ENCODE measurements at regions not wholly inside any gene's neighbourhood (a gene's known extent, or its start where the extent isn't known, plus 50 kb on each side); places are given as distances from the start of the nearest gene placed in this dataset.

- Histone ChIP-seq H3K4me3 (ENCODE audit: low read depth in 2 of 2, low read length in 2 of 2) (no peak overlapping the region), H3K27me3 (ENCODE audit: control insufficient read depth, insufficient read depth, low read length) (no peaks in the 10 kb centered on the region), H3K4me1 (ENCODE audit: control insufficient read depth, insufficient read depth, low read length) (no peaks in the 10 kb centered on the region), H3K9me3 (ENCODE audit: control insufficient read depth, insufficient read depth, low read depth, low read length) (no peaks in the 10 kb centered on the region), H3K27ac (ENCODE audit: low read length) (no peak overlapping the region), H3K36me3 (ENCODE audit: control insufficient read depth, insufficient read depth, low read length) (no peaks in the 10 kb centered on the region)
- CTCF ChIA-PET = no interaction called here
- no peak for ATAC-seq
- intact Hi-C loops (cut with micrococcal nuclease; ENCODE audit: unreplicated experiment) = no loop called here
- DNase-seq (ENCODE audit: low read depth, low spot score) = no peak
- BruUV-seq (replicated peaks) = no TSS peak
- no peak for TF ChIP-seq TCF7L2 (IDR thresholded peaks at IDR 0.05; ENCODE audit: low read depth, low read length)
- TF ChIP-seq REST (IDR thresholded peaks at IDR 0.05; ENCODE audit: insufficient read depth in 1 of 2, low read depth in 2 of 2, low read length in 1 of 2) = no peak
- in situ Hi-C loops (cut with HindIII; ENCODE audit: low pct_unique_long_range_greater_than_20kb, low sequenced_read_pairs) = no loop called here
- POLR2A ChIA-PET = no interaction called here
Observed at GRCh38 chr21:28142697-28143096, 850.0 kb downstream of the LTN1 start.

DNA sequence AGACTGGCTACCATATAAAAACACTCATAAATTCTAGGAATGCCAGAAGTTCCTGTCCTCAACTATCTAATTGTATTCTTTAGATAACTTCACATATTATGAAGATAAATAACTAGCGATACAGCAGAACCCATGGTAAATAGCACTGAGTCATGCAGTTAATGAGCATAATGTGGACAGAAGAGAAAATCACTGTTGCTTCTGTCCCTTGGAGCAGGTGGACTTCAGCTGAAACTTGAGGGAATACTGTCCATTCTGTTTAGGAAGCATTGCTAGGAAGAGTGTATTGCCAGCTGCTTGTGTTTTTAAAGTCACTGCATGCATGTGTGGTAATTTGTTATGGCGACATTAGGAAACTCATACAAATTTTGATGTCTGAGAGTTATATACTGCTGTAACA, 854.4 kb downstream of the LTN1 start:
- no TSS peak for BruUV-seq (replicated peaks)
- POLR2A ChIA-PET = no interaction called here
- no peaks in the 10 kb centered on the region for H3K27me3 ChIP-seq (ENCODE audit: control insufficient read depth, insufficient read depth, low read length)
- no peaks in the 10 kb centered on the region for H3K9me3 ChIP-seq (ENCODE audit: control insufficient read depth, insufficient read depth, low read depth, low read length)
- CTCF ChIA-PET = no interaction called here
- DNase-seq (ENCODE audit: low read depth, low spot score) (no peak), ATAC-seq (no peak)
- in situ Hi-C loops (cut with HindIII; ENCODE audit: low pct_unique_long_range_greater_than_20kb, low sequenced_read_pairs) = no loop called here
- H3K27ac ChIP-seq (ENCODE audit: low read length) = no peak overlapping the region
- TF ChIP-seq TCF7L2 (IDR thresholded peaks at IDR 0.05; ENCODE audit: low read depth, low read length) = no peak
- TF ChIP-seq REST (IDR thresholded peaks at IDR 0.05; ENCODE audit: insufficient read depth in 1 of 2, low read depth in 2 of 2, low read length in 1 of 2) = no peak
- no peak for TF ChIP-seq SIN3A (IDR thresholded peaks at IDR 0.05; ENCODE audit: borderline replicate concordance, insufficient read depth, low read depth, low read length)
- TF ChIP-seq, protein P1, sequence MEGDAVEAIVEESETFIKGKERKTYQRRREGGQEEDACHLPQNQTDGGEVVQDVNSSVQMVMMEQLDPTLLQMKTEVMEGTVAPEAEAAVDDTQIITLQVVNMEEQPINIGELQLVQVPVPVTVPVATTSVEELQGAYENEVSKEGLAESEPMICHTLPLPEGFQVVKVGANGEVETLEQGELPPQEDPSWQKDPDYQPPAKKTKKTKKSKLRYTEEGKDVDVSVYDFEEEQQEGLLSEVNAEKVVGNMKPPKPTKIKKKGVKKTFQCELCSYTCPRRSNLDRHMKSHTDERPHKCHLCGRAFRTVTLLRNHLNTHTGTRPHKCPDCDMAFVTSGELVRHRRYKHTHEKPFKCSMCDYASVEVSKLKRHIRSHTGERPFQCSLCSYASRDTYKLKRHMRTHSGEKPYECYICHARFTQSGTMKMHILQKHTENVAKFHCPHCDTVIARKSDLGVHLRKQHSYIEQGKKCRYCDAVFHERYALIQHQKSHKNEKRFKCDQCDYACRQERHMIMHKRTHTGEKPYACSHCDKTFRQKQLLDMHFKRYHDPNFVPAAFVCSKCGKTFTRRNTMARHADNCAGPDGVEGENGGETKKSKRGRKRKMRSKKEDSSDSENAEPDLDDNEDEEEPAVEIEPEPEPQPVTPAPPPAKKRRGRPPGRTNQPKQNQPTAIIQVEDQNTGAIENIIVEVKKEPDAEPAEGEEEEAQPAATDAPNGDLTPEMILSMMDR (IDR thresholded peaks at IDR 0.05) = no peak
- TF ChIP-seq POLR2AphosphoS5 (IDR thresholded peaks at IDR 0.05; ENCODE audit: low read depth, low read length) = no peak
- no peaks in the 10 kb centered on the region for H3K4me1 ChIP-seq (ENCODE audit: control insufficient read depth, insufficient read depth, low read length)
- no peak overlapping the region for H3K4me3 ChIP-seq (ENCODE audit: low read depth in 2 of 2, low read length in 2 of 2)
- intact Hi-C loops (cut with micrococcal nuclease; ENCODE audit: unreplicated experiment) = no loop called here
- H3K36me3 ChIP-seq (ENCODE audit: control insufficient read depth, insufficient read depth, low read length) = no peaks in the 10 kb centered on the region
